Upper lobe of left lung (tissue), 6 donors: ENCODE measurements at regions not wholly inside any gene's neighbourhood (a gene's known extent, or its start where the extent isn't known, plus 50 kb on each side); places are given as distances from the start of the nearest gene placed in this dataset.
"Not testable (repeated sequence)": the region's sequence is repeated elsewhere in the genome, so short reads cannot be mapped to it uniquely, and the experiment has no call there.

Experiments
- ATAC-seq, 2 donors: fragments of 200-7000 bp; cut with Tn5 transposase; one replicate each; pipeline ENCODE4 v1.9.1; 2022; ENCODE audit warnings: mild to moderate bottlenecking in 2 of 2, moderate library complexity in 2 of 2; ENCODE audit not compliant: low FRiP score in 2 of 2
- DNase-seq, 2 donors: peaks; one replicate each; pipeline ENCODE4 v3.0.0-alpha.2; 2019 to 2020
- H3K27ac ChIP-seq, 4 donors: fragments of 200-600 bp; sonication (generic); one replicate each; pipeline ENCODE4 v1.5.1; 2016 to 2019
- H3K27me3 ChIP-seq, 4 donors: fragments of 200-600 bp; sonication (generic); one replicate each; pipeline ENCODE4 v1.5.1; 2017 to 2019
- H3K36me3 ChIP-seq, 4 donors: fragments of 200-600 bp; sonication (generic); one replicate each; pipeline ENCODE4 v1.5.1; 2016 to 2019
- H3K4me1 ChIP-seq, 4 donors: fragments of 200-600 bp; sonication (generic); one replicate each; pipeline ENCODE4 v1.5.1; 2018 to 2019
- H3K4me3 ChIP-seq, 4 donors: fragments of 200-600 bp; sonication (generic); one replicate each; pipeline ENCODE4 v1.5.1; 2017 to 2019; ENCODE audit warnings: mild to moderate bottlenecking in 2 of 4, moderate library complexity in 1 of 4
- H3K9me3 ChIP-seq, 4 donors: fragments of 200-600 bp; sonication (generic); one replicate each; pipeline ENCODE4 v1.5.1; 2018 to 2019
- CTCF ChIP-seq, 6 experiments: fragments of 450-650 bp in 4 of 6; fragments of 200-600 bp in 2 of 6; sonication (generic) in 2 of 6; IDR thresholded peaks; one replicate each; pipeline ENCODE4 v1.5.1; 2016 to 2019; ENCODE audit warnings: antibody characterized with exemption in 6 of 6
- EP300 ChIP-seq, 4 donors: sonication (generic); formaldehyde crosslinking; IDR thresholded peaks; one replicate each; pipeline ENCODE4 v1.5.1; 2017; ENCODE audit warnings: antibody characterized with exemption in 4 of 4, control low read depth in 2 of 4
- POLR2A ChIP-seq, 4 donors: fragments of 450-650 bp; IDR thresholded peaks; one replicate each; pipeline ENCODE4 v1.5.1; 2016 to 2017; ENCODE audit warnings: antibody characterized with exemption in 4 of 4, mild to moderate bottlenecking in 2 of 4
- POLR2AphosphoS5 ChIP-seq, 2 donors: sonication (generic); formaldehyde crosslinking; IDR thresholded peaks; one replicate each; pipeline ENCODE4 v1.5.1; 2017; ENCODE audit warnings: antibody characterized with exemption in 2 of 2
- WGBS, 2 donors: methylation state at CpG; one replicate each; pipeline ENCODE4 v1.1.5; 2017 to 2018; 5-methylcytosine and 5-hydroxymethylcytosine counted together
- donor health status: DM: no; HTN: no; CAD: no; lungs with moderate emphysema.
- donor health status: DM: no; HTN: yes; CAD: no; lungs with severe emphysema.

DNA sequence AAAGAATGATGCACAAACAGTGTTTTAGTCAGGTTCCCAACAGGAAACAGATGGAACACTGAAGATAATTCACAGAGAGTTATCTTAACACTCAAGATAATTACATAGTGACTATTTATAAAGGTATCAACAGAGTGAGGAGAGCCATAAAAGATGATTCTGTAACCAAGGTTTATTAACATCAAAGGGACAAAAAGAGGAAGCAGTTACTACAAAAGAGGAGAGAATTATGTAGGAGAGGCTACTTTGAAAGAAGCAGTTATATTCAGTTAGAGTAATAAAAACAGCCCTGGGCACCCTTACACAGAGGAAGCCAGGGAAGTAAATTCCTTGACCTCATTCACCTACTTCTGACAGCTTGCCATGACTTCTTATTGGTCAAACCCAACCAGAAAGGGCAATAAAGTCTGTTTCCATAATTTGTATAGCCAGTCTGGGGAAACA, 326.5 kb upstream of the SLC39A10 start:
- Histone ChIP-seq H3K4me1 (no peaks in the 10 kb centered on the region), H3K36me3 (no peaks in the 10 kb centered on the region), H3K4me3 (no peak overlapping the region), H3K27ac (no peak overlapping the region), H3K27me3 (no peaks in the 10 kb centered on the region), H3K9me3 (peaks cover 0 to 4% (median 1%) of the 10 kb centered on the region in 4 donors)
- no peak for ATAC-seq
- no peak for TF ChIP-seq POLR2AphosphoS5 (IDR thresholded peaks at IDR 0.05)
- no peak for TF ChIP-seq EP300 (IDR thresholded peaks at IDR 0.05)
- TF ChIP-seq CTCF (IDR thresholded peaks at IDR 0.05), result no peak
- no peak for TF ChIP-seq POLR2A (IDR thresholded peaks at IDR 0.05)
- DNase-seq, result no peak

DNA sequence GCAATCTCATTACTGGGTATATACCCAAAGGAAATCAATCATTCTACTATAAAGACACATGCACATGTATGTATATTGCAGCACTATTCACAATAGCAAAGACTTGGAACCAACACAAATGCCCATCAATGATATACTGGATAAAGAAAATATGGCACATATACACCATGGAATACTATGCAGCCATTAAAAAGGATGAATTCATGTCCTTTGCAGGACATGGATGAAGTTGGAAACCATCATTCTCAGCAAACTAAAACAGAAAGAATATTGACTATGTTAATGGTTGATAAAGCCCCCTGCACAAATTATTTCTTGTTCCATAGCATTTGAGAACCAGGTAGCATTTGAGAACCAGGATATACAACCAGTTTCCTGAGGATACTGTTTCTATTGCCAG, 327.2 kb upstream of the SLC39A10 start:
- DNase-seq, H3K27ac ChIP-seq, H3K4me1 ChIP-seq, H3K36me3 ChIP-seq, ATAC-seq, H3K27me3 ChIP-seq, H3K9me3 ChIP-seq, H3K4me3 ChIP-seq: not testable (repeated sequence)

DNA sequence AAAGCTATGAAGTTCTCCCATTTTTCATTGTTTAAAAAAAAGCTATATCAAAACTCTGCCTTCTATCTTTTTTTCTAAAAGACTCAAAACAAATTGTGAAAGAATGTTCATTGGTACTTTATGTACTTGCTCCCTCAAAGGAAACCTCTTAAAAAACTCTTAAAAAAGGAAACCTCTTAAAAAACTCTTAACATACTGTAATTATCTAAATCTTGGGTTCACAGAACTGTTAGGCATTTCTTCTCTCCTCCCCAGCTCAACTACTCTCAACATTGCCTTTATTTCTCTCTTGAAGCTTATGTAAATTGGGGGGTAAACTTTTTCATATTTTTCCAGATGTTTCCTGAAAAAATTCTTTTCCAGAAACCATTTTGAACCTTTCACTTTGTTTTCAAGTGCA, 330.5 kb upstream of the SLC39A10 start:
- H3K9me3 ChIP-seq, result peaks cover 0 to 4% (median 1%) of the 10 kb centered on the region in 4 donors
- H3K4me3 ChIP-seq, result no peak overlapping the region
- TF ChIP-seq POLR2A (IDR thresholded peaks at IDR 0.05), result no peak
- DNase-seq (no peak), ATAC-seq (no peak)
- no peaks in the 10 kb centered on the region for H3K4me1 ChIP-seq
- H3K27ac ChIP-seq, result no peak overlapping the region
- no peaks in the 10 kb centered on the region for H3K27me3 ChIP-seq
- no peaks in the 10 kb centered on the region for H3K36me3 ChIP-seq

DNA sequence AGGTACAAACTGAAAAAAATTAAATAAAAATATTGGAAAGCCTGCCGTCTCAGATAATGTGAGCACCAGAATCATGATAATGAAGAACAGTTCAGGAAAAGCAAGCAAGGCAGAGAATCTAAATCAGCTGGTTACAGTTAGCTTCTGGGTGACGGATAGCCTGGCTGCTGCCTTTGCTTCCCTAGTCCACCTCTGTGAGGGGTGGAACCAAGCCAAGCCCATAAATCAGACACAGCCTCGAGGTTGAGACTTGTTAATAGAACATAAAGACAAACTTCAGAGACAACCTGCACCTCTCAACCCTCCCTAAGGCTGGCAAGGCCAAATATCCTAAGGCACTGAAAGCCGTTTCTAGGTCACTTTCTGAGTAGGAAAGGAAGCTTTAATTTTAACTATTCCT, 334.7 kb upstream of the SLC39A10 start:
- Histone ChIP-seq H3K27ac (no peak overlapping the region), H3K4me3 (no peak overlapping the region), H3K27me3 (no peaks in the 10 kb centered on the region), H3K4me1 (peaks cover 0 to 3% (median 0%) of the 10 kb centered on the region in 4 donors), H3K9me3 (no peaks in the 10 kb centered on the region), H3K36me3 (no peaks in the 10 kb centered on the region)
- WGBS, 2 donors, result 39 to 40% methylated on average over 4 of the region's 4 CpGs
- no peak for ATAC-seq
- TF ChIP-seq POLR2AphosphoS5 (IDR thresholded peaks at IDR 0.05) (no peak), POLR2A (IDR thresholded peaks at IDR 0.05) (no peak), EP300 (IDR thresholded peaks at IDR 0.05) (no peak), CTCF (IDR thresholded peaks at IDR 0.05) (no peak)
- DNase-seq, result no peak

DNA sequence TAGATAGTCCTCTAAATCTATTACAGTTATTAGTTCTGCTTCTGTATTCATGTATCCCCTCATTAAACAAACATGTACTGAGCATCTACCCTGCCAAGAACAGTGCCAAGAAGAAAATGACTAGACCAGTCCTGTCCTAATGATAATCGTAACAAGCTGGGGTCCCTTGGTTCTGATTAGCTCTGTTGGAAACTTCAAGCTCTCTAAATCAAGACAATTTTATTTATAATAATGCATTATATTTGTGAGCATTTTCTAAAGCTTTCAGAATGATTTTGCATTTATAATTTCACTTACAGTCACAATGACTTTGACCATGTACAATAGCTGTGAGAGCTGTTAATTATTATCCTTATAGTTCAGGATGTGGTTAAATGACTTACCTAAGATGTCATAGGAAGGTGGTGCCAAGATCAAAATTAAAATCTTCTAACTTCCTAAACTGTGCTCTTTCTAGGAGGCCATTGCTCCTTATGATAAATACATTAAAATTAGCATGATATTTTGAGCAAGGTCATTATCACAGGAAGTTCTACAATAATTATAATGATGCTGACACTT, 336.5 kb upstream of the SLC39A10 start:
- H3K27ac ChIP-seq, result no peak overlapping the region
- DNase-seq (no peak), ATAC-seq (no peak)
- WGBS, 2 donors, result 80 to 90% methylated on average over 1 of the region's 1 CpG
- no peaks in the 10 kb centered on the region for H3K36me3 ChIP-seq
- no peaks in the 10 kb centered on the region for H3K9me3 ChIP-seq
- no peak overlapping the region for H3K4me3 ChIP-seq
- peaks cover 0 to 3% (median 0%) of the 10 kb centered on the region in 4 donors for H3K4me1 ChIP-seq
- H3K27me3 ChIP-seq, result no peaks in the 10 kb centered on the region
- TF ChIP-seq CTCF (IDR thresholded peaks at IDR 0.05) (no peak), POLR2A (IDR thresholded peaks at IDR 0.05) (no peak), EP300 (IDR thresholded peaks at IDR 0.05) (no peak), POLR2AphosphoS5 (IDR thresholded peaks at IDR 0.05) (no peak)

DNA sequence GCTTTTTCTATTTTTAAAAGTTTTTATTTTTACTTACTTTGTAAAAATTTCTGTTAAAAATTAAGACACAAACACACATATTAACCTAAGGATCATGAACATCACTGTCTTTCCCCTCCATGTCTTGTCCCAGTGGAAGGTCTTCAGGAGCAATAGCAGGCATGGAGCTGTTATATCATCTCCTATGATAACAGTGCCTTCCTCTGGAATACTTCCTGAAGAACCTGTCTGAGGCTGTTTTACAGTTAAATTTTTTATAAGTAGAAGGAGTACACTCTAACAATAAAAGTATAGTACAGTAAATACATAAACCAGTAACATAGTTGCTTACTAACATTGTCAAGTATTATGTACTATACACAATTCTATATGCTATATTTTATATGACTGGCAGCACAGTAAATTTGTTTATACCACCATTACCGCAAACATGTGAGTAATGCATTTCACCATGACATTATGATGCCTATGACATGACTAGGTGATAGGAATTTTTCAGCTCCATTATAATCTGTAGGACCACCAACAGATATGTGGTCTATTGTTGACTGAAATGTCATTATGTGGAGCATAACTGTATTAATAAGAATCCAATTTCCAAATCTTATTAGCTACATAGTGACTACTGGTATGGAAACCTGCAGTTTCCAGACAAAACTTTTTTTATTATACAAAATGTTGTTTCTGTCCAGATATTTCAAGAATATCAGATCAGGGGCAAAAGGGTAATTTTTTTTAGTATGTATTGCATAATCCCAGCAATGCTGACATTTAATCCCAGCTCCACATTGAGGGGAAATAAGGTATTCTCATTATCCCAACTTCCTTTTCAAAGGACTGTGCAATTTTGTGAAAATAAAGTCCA, 337.2 kb upstream of the SLC39A10 start:
- Histone ChIP-seq H3K9me3 (no peaks in the 10 kb centered on the region), H3K27ac (no peak overlapping the region), H3K4me3 (no peak overlapping the region), H3K36me3 (no peaks in the 10 kb centered on the region), H3K4me1 (peaks cover 0 to 3% (median 0%) of the 10 kb centered on the region in 4 donors), H3K27me3 (no peaks in the 10 kb centered on the region)
- ATAC-seq, result no peak
- 0 to 64% methylated on average over 1 of the region's 1 CpG for WGBS, 2 donors
- DNase-seq, result no peak
- no peak for TF ChIP-seq CTCF (IDR thresholded peaks at IDR 0.05)
- no peak for TF ChIP-seq EP300 (IDR thresholded peaks at IDR 0.05)
